Nephron progenitor cell (in vitro differentiated cells): ENCODE measurements at regions not wholly inside any gene's neighbourhood (a gene's known extent, or its start where the extent isn't known, plus 50 kb on each side); places are given as distances from the start of the nearest gene placed in this dataset.

Source experiments
- DNase-seq: peaks from one replicate; pipeline ENCODE4 v3.0.0; 2021
- H3K27ac Mint-ChIP-seq: 2 replicates; pipeline ENCODE4 v1.8.0; 2021; ENCODE audit warnings: mild to moderate bottlenecking, moderate library complexity, mixed read lengths
- H3K27me3 Mint-ChIP-seq: 2 replicates; pipeline ENCODE4 v1.8.0; 2021; ENCODE audit warnings: mild to moderate bottlenecking, low read depth, mixed read lengths; ENCODE audit not compliant: poor library complexity
- H3K36me3 Mint-ChIP-seq: 2 replicates; pipeline ENCODE4 v1.8.0; 2021; ENCODE audit warnings: low read depth, mixed read lengths
- H3K4me1 Mint-ChIP-seq: 2 replicates; pipeline ENCODE4 v1.8.0; 2021; ENCODE audit warnings: mixed read lengths
- H3K4me3 Mint-ChIP-seq: 2 replicates; pipeline ENCODE4 v1.8.0; 2021; ENCODE audit warnings: mild to moderate bottlenecking, moderate library complexity, mixed read lengths
- H3K9me3 Mint-ChIP-seq: 2 replicates; pipeline ENCODE4 v1.8.0; 2021; ENCODE audit warnings: mild to moderate bottlenecking, moderate library complexity, mixed read lengths
- TF ChIP-seq, protein P1 (sequence below): fragments of 200-600 bp; sonication (generic); IDR thresholded peaks from 2 replicates; pipeline ENCODE4 v1.5.0; 2021; ENCODE audit warnings: antibody characterized with exemption

DNA sequence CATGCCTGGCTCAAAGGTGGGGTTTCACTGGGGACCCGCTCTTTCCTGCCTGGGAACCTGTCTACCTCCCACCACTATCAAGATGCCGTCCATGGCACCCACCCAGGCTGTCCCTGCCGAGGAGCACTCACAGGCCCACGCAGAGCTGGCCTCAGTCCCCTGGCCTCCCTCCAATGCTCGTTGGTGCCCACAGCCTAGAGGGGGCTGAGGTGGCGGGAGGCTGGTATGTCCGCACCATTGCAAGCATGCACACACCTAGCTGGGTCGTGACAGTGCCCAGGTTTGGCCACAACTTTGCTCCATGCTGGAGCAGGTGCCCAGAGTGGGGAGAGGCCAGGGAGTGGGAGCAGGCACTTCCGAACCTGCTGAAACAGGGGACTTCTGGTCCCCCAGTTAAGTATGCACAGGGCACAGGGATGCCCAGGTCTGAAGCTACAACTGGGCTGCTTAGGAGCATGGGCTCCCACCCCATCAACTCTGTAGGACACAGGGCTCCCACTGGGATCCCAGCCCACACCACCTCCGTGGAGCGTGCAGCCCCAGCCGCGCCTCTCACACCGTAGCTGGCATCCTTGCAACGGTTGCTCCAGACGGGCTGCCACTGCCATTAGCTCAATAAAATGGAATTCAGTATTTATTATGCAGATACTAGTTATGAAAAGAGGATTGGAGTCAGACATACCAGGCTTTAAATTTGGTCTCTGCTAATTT, 1376.1 kb upstream of the TENM3 start:
- Mint-ChIP-seq H3K4me3 (no peak overlapping the region), H3K27ac (no peak overlapping the region), H3K36me3 (peaks cover 15% of the 10 kb centered on the region), H3K4me1 (peaks cover 5% of the 10 kb centered on the region), H3K9me3 (peaks cover 38% of the 10 kb centered on the region), H3K27me3 (no peaks in the 10 kb centered on the region)
- TF ChIP-seq, protein P1, sequence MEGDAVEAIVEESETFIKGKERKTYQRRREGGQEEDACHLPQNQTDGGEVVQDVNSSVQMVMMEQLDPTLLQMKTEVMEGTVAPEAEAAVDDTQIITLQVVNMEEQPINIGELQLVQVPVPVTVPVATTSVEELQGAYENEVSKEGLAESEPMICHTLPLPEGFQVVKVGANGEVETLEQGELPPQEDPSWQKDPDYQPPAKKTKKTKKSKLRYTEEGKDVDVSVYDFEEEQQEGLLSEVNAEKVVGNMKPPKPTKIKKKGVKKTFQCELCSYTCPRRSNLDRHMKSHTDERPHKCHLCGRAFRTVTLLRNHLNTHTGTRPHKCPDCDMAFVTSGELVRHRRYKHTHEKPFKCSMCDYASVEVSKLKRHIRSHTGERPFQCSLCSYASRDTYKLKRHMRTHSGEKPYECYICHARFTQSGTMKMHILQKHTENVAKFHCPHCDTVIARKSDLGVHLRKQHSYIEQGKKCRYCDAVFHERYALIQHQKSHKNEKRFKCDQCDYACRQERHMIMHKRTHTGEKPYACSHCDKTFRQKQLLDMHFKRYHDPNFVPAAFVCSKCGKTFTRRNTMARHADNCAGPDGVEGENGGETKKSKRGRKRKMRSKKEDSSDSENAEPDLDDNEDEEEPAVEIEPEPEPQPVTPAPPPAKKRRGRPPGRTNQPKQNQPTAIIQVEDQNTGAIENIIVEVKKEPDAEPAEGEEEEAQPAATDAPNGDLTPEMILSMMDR, result no peak
- DNase-seq, result no peak

DNA sequence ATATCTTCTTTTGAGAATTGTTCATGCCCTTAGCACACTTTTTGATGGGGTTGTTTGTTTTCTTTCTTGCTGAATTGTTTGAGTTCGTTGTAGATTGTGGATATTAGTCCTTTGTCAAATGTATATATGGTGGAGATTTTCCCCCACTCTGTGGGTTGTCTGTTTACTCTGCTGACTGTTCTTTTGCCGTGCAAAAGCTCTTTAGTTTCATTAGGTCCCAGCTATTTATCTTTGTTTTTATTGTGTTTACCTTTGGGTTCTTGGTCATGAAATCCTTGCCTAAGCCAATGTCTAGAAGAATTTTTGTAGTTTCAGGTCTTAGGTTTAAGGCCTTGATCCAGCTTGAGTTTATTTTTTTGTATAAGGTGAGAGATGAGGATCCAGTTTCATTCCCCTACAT, 1372.6 kb upstream of the TENM3 start:
- Mint-ChIP-seq H3K9me3 (peaks cover 61% of the 10 kb centered on the region), H3K27me3 (no peaks in the 10 kb centered on the region), H3K4me3 (no peak overlapping the region), H3K4me1 (peaks cover 5% of the 10 kb centered on the region), H3K36me3 (peaks cover 39% of the 10 kb centered on the region), H3K27ac (peak overlapping the region; percentile 18)
- DNase-seq, result no peak
- TF ChIP-seq, protein P1, result no peak

- Mint-ChIP-seq H3K9me3 (no peaks in the 10 kb centered on the region), H3K36me3 (no peaks in the 10 kb centered on the region), H3K27me3 (no peaks in the 10 kb centered on the region), H3K4me1 (no peaks in the 10 kb centered on the region), H3K27ac (no peak overlapping the region), H3K4me3 (no peak overlapping the region)
- no peak for DNase-seq
- TF ChIP-seq, protein P1, result no peak
Measured at GRCh38 chr4:180898305-180898704, 1344.9 kb upstream of the TENM3 start.

GRCh38 chr4:180900781-180901180, 1342.4 kb upstream of the TENM3 start:
- H3K27me3 Mint-ChIP-seq, result no peaks in the 10 kb centered on the region
- no peaks in the 10 kb centered on the region for H3K36me3 Mint-ChIP-seq
- H3K9me3 Mint-ChIP-seq, result no peaks in the 10 kb centered on the region
- no peak overlapping the region for H3K4me3 Mint-ChIP-seq
- no peak overlapping the region for H3K27ac Mint-ChIP-seq
- H3K4me1 Mint-ChIP-seq, result no peaks in the 10 kb centered on the region
- no peak for DNase-seq
- TF ChIP-seq, protein P1, result no peak

GRCh38 chr4:180909279-180909678, 1333.9 kb upstream of the TENM3 start:
- Mint-ChIP-seq H3K9me3 (no peaks in the 10 kb centered on the region), H3K27ac (no peak overlapping the region), H3K4me1 (no peaks in the 10 kb centered on the region), H3K27me3 (no peaks in the 10 kb centered on the region), H3K36me3 (no peaks in the 10 kb centered on the region), H3K4me3 (no peak overlapping the region)
- TF ChIP-seq, protein P1, result peak; percentile 32
- DNase-seq, result peak; percentile 9

- Mint-ChIP-seq H3K36me3 (no peaks in the 10 kb centered on the region), H3K27ac (peak overlapping the region; percentile 36), H3K27me3 (no peaks in the 10 kb centered on the region), H3K4me3 (no peak overlapping the region), H3K4me1 (no peaks in the 10 kb centered on the region), H3K9me3 (no peaks in the 10 kb centered on the region)
- TF ChIP-seq, protein P1, result no peak
- no peak for DNase-seq
Measured at GRCh38 chr4:180913750-180914149, 1329.5 kb upstream of the TENM3 start.
